ENCODE measurements at regions not wholly inside any gene's neighbourhood (a gene's known extent, or its start where the extent isn't known, plus 50 kb on each side); places are given as distances from the start of the nearest gene placed in this dataset.

DNA sequence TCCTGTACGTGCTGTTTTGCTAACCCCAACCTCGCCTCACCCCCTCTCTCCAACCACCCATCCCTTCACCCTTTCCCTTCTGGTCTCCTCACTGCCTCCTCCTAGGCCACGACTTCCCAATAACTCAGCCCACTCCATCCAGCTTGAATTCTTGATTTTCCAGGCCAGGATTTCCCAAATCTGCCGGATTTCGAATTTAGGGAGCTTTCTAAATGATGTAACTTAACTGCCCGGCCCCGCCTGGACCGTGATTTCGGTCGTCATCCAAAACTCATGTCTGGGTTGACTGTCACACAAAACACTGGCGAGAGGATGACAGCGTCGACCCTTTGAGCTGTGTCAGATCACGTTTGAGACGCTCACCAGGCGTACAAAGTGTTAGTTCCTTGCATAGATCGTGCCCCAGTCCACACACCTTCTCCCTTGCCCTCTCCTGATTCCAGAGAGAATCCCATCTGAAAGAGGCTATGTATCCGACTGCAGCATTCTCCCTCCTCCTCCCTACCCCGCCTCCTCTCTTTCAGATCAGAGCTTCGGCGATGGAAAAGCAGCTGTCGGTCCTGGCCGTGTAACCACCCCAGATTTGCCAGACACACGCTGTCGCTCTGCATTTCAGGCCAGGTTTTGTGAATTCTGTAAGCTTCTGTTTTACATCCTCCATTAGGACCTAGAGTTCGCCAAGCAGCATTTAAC is 168.2 kb downstream of the GPX5 start:
- Histone ChIP-seq H3K4me1 (ENCODE audit: insufficient read depth, low read length) (no peaks in the 10 kb centered on the region), H3K9me3 (ENCODE audit: low read depth, low read length) (no peaks in the 10 kb centered on the region), H3K4me3 (ENCODE audit: low read length) (no peak overlapping the region), H3K27me3 (ENCODE audit: insufficient read depth, low read length) (peaks cover 75% of the 10 kb centered on the region)

- Histone ChIP-seq H3K9me3 (ENCODE audit: low read depth, low read length) (no peaks in the 10 kb centered on the region), H3K4me1 (ENCODE audit: insufficient read depth, low read length) (no peaks in the 10 kb centered on the region), H3K27me3 (ENCODE audit: insufficient read depth, low read length) (peaks cover 79% of the 10 kb centered on the region), H3K4me3 (ENCODE audit: low read length) (no peak overlapping the region)
These were observed 170.0 kb downstream of the GPX5 start for GRCh38 chr6:28695715-28696114.

- Histone ChIP-seq H3K27me3 (ENCODE audit: insufficient read depth, low read length) (peaks cover 81% of the 10 kb centered on the region), H3K4me1 (ENCODE audit: insufficient read depth, low read length) (no peaks in the 10 kb centered on the region), H3K9me3 (ENCODE audit: low read depth, low read length) (no peaks in the 10 kb centered on the region), H3K4me3 (ENCODE audit: low read length) (no peak overlapping the region)
These were observed 170.5 kb downstream of the GPX5 start for GRCh38 chr6:28696167-28696566.

- Histone ChIP-seq H3K4me3 (ENCODE audit: low read length) (no peak overlapping the region), H3K4me1 (ENCODE audit: insufficient read depth, low read length) (no peaks in the 10 kb centered on the region), H3K9me3 (ENCODE audit: low read depth, low read length) (no peaks in the 10 kb centered on the region), H3K27me3 (ENCODE audit: insufficient read depth, low read length) (peaks cover 81% of the 10 kb centered on the region)
These were observed 171.0 kb downstream of the GPX5 start for GRCh38 chr6:28696682-28697081.

GRCh38 chr6:28707387-28708282 is 182.0 kb downstream of the GPX5 start:
- H3K4me1 ChIP-seq (ENCODE audit: insufficient read depth, low read length) = peaks cover 4% of the 10 kb centered on the region
- H3K9me3 ChIP-seq (ENCODE audit: low read depth, low read length) = peaks cover 23% of the 10 kb centered on the region
- H3K27me3 ChIP-seq (ENCODE audit: insufficient read depth, low read length) = peaks cover 79% of the 10 kb centered on the region
- H3K4me3 ChIP-seq (ENCODE audit: low read length) = no peak overlapping the region

DNA sequence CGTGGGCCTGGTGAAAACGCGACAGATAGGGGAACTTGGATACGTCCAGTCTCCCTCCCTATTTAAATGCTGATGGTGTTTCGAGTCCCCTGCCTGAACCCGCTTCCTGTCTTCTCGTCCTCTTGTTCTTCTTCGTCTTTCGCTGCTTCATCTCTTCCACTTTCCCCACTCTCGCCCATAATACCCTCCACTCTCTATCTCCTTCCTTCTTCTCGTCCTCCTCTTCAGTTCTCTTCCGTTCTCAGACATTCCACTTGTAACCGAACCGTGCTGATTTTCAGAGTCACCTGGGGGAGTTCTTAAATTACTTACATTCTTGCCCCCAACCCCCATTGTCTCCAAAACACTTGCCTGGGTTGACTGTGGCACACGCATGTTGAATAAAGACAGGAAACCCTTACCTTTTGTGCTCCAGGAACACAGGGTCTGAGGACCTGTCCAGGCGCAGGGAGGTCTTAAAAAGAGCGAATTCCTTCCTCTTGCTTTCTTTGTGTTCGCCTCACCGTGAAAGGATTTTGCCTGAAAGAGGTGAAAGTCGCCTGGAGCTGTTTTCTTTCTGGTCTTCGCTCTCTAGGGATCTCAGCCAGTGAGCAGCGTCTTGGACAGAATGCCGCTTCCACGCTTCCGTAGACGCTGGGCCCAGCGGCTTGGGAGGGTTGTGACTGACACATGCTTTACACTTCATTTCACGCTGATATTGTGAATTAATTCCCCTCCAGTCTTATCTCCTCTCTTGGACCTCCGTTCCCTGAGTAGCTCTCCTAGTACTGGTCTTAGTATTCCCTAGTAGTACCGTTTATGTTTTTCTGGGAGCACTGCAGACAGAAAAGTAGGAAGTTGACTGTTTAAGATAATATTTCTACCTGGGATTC is 184.0 kb downstream of the GPX5 start:
- peaks cover 63% of the 10 kb centered on the region for H3K27me3 ChIP-seq (ENCODE audit: insufficient read depth, low read length)
- H3K9me3 ChIP-seq (ENCODE audit: low read depth, low read length) = peaks cover 23% of the 10 kb centered on the region
- H3K4me1 ChIP-seq (ENCODE audit: insufficient read depth, low read length) = peaks cover 4% of the 10 kb centered on the region
- no peak overlapping the region for H3K4me3 ChIP-seq (ENCODE audit: low read length)

DNA sequence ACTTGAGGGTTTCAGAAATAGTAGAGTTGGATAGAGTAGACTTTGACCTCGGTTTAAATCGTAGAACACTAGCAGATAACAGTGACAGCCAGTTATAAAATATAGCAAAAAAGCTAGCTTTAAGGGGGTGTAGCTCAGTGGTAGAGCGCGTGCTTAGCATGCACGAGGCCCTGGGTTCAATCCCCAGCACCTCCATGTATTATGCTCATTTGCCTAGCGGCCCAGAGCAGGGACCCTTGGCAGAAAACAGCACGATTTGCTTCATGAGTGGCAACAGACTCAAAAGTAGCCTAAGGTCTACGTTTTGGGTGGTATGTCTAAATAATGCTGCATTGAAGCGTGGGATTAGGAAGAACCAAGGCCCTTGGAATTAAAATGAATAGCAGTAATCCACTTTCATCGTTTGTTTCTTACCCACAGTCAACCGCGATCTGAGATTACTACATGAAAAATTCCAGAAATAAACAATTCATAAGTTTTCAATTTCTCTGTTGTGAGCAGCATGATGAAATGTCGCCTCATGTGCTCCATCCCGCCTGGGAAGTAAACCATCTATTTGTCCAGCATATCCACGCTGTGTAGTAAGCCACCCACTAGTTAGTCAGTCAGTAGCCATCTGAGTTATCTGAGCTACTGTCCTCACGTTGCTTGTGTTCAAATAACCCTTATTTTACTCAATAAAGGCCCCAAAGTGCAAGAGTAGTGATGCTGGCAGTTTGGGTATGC is 184.9 kb downstream of the GPX5 start:
- Histone ChIP-seq H3K9me3 (ENCODE audit: low read depth, low read length) (peaks cover 23% of the 10 kb centered on the region), H3K27me3 (ENCODE audit: insufficient read depth, low read length) (peaks cover 55% of the 10 kb centered on the region), H3K4me1 (ENCODE audit: insufficient read depth, low read length) (peaks cover 4% of the 10 kb centered on the region)

DNA sequence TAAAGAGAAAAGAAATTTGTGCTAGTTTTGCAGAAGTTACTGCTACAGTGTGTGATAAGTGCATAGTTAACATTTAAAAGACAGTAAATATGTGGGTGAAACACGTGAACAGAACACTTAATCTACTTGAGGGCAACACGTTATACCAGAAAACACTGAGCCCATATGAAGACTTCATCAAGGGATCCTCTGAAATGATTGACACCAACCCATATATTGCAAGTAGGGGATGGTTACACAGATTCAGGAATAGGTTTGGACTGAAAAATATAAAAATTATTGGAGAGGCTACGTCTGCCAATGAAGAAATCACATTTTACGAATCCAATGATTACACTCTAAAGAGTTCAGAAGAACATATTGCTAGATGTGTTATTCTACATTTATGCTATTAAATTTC is 185.6 kb downstream of the GPX5 start:
- Histone ChIP-seq H3K4me1 (ENCODE audit: insufficient read depth, low read length) (peaks cover 4% of the 10 kb centered on the region), H3K4me3 (ENCODE audit: low read length) (no peak overlapping the region), H3K9me3 (ENCODE audit: low read depth, low read length) (peaks cover 23% of the 10 kb centered on the region), H3K27me3 (ENCODE audit: insufficient read depth, low read length) (peaks cover 54% of the 10 kb centered on the region)

More for the DNA sequence above, 184.9 kb downstream of the GPX5 start:
- no peak overlapping the region for H3K4me3 ChIP-seq (ENCODE audit: low read length)

GRCh38 chr6:28711788-28712341 is 186.2 kb downstream of the GPX5 start:
- Histone ChIP-seq H3K4me1 (ENCODE audit: insufficient read depth, low read length) (peaks cover 4% of the 10 kb centered on the region), H3K27me3 (ENCODE audit: insufficient read depth, low read length) (peaks cover 48% of the 10 kb centered on the region), H3K9me3 (ENCODE audit: low read depth, low read length) (peaks cover 19% of the 10 kb centered on the region), H3K4me3 (ENCODE audit: low read length) (no peak overlapping the region)

GRCh38 chr6:28712982-28713381 is 187.3 kb downstream of the GPX5 start:
- Histone ChIP-seq H3K4me3 (ENCODE audit: low read length) (no peak overlapping the region), H3K9me3 (ENCODE audit: low read depth, low read length) (peaks cover 8% of the 10 kb centered on the region), H3K27me3 (ENCODE audit: insufficient read depth, low read length) (peaks cover 48% of the 10 kb centered on the region)

GRCh38 chr6:28719275-28719940 is 193.7 kb downstream of the GPX5 start:
- peaks cover 41% of the 10 kb centered on the region for H3K27me3 ChIP-seq (ENCODE audit: insufficient read depth, low read length)
- no peak overlapping the region for H3K4me3 ChIP-seq (ENCODE audit: low read length)
- no peaks in the 10 kb centered on the region for H3K9me3 ChIP-seq (ENCODE audit: low read depth, low read length)
- no peaks in the 10 kb centered on the region for H3K4me1 ChIP-seq (ENCODE audit: insufficient read depth, low read length)

More at GRCh38 chr6:28712982-28713381, 187.3 kb downstream of the GPX5 start:
- H3K4me1 ChIP-seq (ENCODE audit: insufficient read depth, low read length) = peaks cover 4% of the 10 kb centered on the region

DNA sequence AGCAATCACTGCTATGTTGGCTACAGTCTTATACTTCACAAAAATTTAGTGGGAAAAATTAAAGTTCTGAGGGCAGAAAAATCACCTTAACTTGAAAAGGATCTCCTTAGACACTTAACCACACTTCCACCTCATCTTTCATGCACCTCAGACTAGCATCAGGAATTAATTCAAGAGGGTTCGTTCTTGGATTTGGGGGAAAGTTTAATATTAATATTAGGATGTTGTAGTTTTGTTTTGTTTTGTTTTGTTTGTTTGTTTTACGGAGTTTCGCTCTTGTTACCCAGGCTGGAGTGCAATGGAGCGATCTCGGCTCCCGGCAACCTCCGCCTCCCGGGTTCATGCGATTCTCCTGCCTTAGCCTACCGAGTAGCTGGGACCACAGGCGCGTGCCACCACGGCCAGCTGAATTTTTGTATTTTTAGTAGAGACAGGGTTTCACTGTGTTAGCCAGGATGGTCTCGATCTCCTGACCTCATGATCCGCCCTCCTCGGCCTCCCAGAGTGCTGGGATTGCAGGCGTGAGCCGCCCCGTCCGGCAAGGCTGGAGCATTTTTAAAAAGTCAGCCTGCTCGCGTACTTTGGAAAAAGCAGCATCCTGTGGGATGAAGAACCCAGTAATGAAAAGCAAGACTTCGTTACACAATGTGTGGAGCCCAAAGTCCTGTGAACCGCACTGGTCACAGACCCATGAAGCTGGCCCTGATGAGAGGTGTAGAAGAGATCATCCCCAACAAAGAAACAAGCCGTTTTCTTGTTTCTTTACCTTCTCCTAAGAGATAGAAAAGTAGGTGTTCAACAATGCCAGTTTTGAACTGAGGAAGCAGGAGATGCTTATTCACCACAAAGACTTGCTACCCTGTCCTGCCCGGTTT is 194.9 kb downstream of the GPX5 start:
- no peaks in the 10 kb centered on the region for H3K9me3 ChIP-seq (ENCODE audit: low read depth, low read length)
- peaks cover 48% of the 10 kb centered on the region for H3K27me3 ChIP-seq (ENCODE audit: insufficient read depth, low read length)
- no peaks in the 10 kb centered on the region for H3K4me1 ChIP-seq (ENCODE audit: insufficient read depth, low read length)
- no peak overlapping the region for H3K4me3 ChIP-seq (ENCODE audit: low read length)

DNA sequence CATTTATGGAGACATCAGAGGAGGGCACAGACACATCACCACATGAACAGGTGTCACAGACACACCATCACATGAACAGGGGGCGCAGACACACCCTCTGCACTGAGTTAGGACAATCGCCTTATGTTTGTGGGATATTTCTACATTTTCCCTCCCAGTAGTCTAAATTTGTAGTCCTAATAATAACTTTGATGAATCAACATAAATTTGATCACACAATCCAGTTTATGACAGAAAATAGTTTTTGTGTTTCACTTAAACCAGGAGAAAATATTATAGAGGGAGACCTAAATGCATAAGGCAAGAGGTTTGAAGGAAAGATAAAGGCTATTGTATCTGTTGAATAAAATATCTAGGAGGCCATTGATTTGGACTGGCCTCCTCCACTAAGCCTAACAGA is 195.7 kb downstream of the GPX5 start:
- H3K9me3 ChIP-seq (ENCODE audit: low read depth, low read length) = no peaks in the 10 kb centered on the region
- H3K27me3 ChIP-seq (ENCODE audit: insufficient read depth, low read length) = peaks cover 56% of the 10 kb centered on the region
- no peak overlapping the region for H3K4me3 ChIP-seq (ENCODE audit: low read length)
- H3K4me1 ChIP-seq (ENCODE audit: insufficient read depth, low read length) = no peaks in the 10 kb centered on the region

Measured in mononuclear cell (primary cell).